Brain microvascular endothelial cell (primary cell): ENCODE measurements at regions not wholly inside any gene's neighbourhood (a gene's known extent, or its start where the extent isn't known, plus 50 kb on each side); places are given as distances from the start of the nearest gene placed in this dataset.

ENCODE experiments used
- DNase-seq: peaks from one replicate; pipeline ENCODE4 v3.0.0-alpha.2; 2020
- H3K27ac ChIP-seq: fragments of 250-450 bp; sonication (Bioruptor Pico); 2 replicates; pipeline ENCODE4 v1.5.1; 2020; ENCODE audit warnings: mild to moderate bottlenecking, moderate library complexity
- H3K27me3 ChIP-seq: fragments of 250-450 bp; sonication (Bioruptor Pico); replicated peaks from 2 replicates; pipeline ENCODE4 v1.5.1; 2020; ENCODE audit warnings: mild to moderate bottlenecking
- H3K36me3 ChIP-seq: fragments of 250-450 bp; sonication (Bioruptor Pico); replicated peaks from 2 replicates; pipeline ENCODE4 v1.5.1; 2020; ENCODE audit warnings: mild to moderate bottlenecking
- H3K4me3 ChIP-seq: 2 replicates; pipeline ENCODE4 v1.5.1; 2011; ENCODE audit warnings: low read depth, mild to moderate bottlenecking, control low read depth, low read length, moderate library complexity
- CTCF ChIP-seq: IDR thresholded peaks from 2 replicates; pipeline ENCODE4 v1.5.1; 2011; ENCODE audit warnings: low read depth, mild to moderate bottlenecking, moderate library complexity, low read length, control low read depth, inconsistent platforms; ENCODE audit errors: missing control alignments
- in situ Hi-C: cut with HindIII; loops from 2 replicates; pipeline ENCODE4 v1.10.0; 2017; ENCODE audit warnings: low sequenced_read_pairs, low pct_ligation_motif_present

- Histone ChIP-seq H3K36me3 (no peaks in the 10 kb centered on the region), H3K27ac (no peak overlapping the region), H3K4me3 (no peak overlapping the region), H3K27me3 (no peaks in the 10 kb centered on the region)
- no peak for TF ChIP-seq CTCF
- DNase-seq: no peak
- in situ Hi-C loops: no loop called here
These were observed 294.7 kb downstream of the FBXO15 start for GRCh38 chr18:73852789-73853549.

DNA sequence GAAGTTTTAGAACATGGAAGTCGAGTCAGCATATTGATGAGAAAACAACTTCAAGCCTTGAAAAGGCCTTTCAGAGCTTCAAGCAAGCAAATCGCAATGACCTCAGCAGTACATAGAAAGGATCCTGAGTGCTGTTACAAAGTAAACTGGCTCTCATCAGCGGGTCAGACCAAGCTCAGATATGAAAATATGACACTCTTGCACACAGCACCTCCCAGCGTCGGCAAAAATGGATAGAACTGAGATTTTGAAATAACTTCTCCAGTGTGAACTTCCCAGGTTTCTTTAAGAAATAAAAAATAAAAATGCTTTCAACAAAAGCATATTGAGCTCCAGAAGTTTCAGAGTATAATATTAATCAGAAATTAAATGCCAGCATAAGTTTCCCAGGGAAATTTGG lies 296.9 kb downstream of the FBXO15 start:
- in situ Hi-C loops: no loop called here
- DNase-seq: no peak
- no peak for TF ChIP-seq CTCF
- Histone ChIP-seq H3K4me3 (no peak overlapping the region), H3K27ac (no peak overlapping the region), H3K27me3 (no peaks in the 10 kb centered on the region), H3K36me3 (no peaks in the 10 kb centered on the region)

GRCh38 chr18:73848656-73849055 lies 299.0 kb downstream of the FBXO15 start:
- H3K27ac ChIP-seq: no peak overlapping the region
- H3K4me3 ChIP-seq: no peak overlapping the region
- TF ChIP-seq CTCF: no peak
- peak; percentile 18 for DNase-seq
- H3K27me3 ChIP-seq: no peaks in the 10 kb centered on the region
- no peaks in the 10 kb centered on the region for H3K36me3 ChIP-seq
- in situ Hi-C loops: no loop called here

GRCh38 chr18:73843455-73843854 lies 304.2 kb downstream of the FBXO15 start:
- TF ChIP-seq CTCF: no peak
- Histone ChIP-seq H3K27ac (no peak overlapping the region), H3K27me3 (no peaks in the 10 kb centered on the region), H3K36me3 (no peaks in the 10 kb centered on the region), H3K4me3 (no peak overlapping the region)
- in situ Hi-C loops: no loop called here
- no peak for DNase-seq

DNA sequence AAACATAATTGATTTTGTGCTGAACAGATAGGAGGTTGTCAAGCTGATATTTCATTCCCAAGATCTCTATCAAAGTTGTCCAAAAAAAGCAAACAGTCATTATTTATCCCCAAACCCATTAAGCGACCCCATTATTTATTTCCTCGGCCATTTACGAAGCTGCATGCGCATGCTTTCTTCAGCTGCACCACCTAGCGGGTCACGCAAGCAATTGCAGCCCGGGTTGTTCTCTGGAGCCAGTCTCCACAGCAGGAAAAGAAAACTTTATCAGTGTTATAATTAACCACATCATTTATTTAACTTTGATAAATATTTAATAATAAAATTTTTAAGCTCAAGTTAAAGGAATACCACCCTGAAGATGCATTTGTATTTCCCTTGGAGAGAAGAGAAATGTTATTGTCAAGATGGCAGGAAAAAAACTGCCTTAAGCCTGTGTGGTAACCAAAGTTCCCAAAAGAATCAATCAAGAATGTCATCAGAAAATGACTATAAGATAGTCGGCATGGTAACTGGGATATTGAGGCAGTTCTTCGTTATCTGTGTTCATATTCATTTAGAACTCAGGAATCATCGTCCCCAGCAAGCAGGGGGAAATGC lies 304.7 kb downstream of the FBXO15 start:
- peak; percentile 99 for TF ChIP-seq CTCF
- in situ Hi-C loops: no loop called here
- peak; percentile 48 for DNase-seq
- no peak overlapping the region for H3K27ac ChIP-seq
- H3K27me3 ChIP-seq: no peaks in the 10 kb centered on the region
- H3K36me3 ChIP-seq: no peaks in the 10 kb centered on the region
- H3K4me3 ChIP-seq: no peak overlapping the region
